GM13977 (cell line): ENCODE measurements at regions not wholly inside any gene's neighbourhood (a gene's known extent, or its start where the extent isn't known, plus 50 kb on each side); places are given as distances from the start of the nearest gene placed in this dataset.

Experiments used
- DNase-seq: peaks from one replicate; pipeline ENCODE4 v3.0.0; 2012; ENCODE audit warnings: low spot score
- in situ Hi-C: fragments of 300-500 bp; cut with MboI; formaldehyde crosslinking; loops from one replicate; pipeline ENCODE4 v1.12.0; 2022; ENCODE audit warnings: low sequenced_read_pairs, low pct_unique_long_range_greater_than_20kb, mixed read lengths, inconsistent platforms; ENCODE audit not compliant: unreplicated experiment
- TF ChIP-seq, protein P1 (sequence below): IDR thresholded peaks from 2 replicates; pipeline ENCODE4 v1.5.1; 2012; ENCODE audit warnings: mild to moderate bottlenecking, control low read depth; ENCODE audit not compliant: insufficient read depth; ENCODE audit errors: extremely low read depth, missing control alignments

DNA sequence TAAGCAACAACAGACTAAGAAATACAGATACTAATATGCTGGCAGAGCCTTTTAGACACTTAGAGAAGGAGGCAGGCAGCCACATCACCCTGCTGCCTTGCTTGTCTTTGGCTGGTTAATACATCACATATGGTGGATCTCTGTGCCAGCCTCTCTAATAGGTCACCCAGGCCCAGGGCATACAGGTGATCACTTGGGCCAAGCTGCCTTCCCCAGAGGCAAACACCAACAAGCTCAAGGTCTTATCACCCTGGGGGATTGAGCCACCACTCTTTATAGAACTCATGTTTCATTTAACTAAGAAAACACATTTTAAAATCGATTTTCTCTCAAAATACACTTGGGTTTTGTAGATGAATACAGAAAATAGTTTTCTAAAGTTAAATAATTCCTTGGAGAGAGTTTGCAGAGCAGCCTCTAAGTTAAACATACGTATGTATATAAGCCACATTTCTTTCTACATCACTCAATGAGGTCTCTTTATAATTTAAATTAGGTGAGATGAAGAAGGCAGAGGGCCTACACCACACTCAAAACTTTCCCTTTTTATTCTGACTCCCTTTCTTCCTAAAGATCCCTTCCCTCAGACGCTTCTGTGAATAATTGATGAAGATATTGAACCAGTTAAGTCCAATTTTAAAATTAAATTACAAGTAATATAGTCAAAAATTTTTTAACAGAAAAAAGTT is 556.8 kb upstream of the GHITM start:
- in situ Hi-C loops: no loop called here
- no peak for DNase-seq
- TF ChIP-seq, protein P1, sequence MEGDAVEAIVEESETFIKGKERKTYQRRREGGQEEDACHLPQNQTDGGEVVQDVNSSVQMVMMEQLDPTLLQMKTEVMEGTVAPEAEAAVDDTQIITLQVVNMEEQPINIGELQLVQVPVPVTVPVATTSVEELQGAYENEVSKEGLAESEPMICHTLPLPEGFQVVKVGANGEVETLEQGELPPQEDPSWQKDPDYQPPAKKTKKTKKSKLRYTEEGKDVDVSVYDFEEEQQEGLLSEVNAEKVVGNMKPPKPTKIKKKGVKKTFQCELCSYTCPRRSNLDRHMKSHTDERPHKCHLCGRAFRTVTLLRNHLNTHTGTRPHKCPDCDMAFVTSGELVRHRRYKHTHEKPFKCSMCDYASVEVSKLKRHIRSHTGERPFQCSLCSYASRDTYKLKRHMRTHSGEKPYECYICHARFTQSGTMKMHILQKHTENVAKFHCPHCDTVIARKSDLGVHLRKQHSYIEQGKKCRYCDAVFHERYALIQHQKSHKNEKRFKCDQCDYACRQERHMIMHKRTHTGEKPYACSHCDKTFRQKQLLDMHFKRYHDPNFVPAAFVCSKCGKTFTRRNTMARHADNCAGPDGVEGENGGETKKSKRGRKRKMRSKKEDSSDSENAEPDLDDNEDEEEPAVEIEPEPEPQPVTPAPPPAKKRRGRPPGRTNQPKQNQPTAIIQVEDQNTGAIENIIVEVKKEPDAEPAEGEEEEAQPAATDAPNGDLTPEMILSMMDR: no peak

- in situ Hi-C loops: no loop called here
- TF ChIP-seq, protein P1: no peak
- no peak for DNase-seq
Observed at GRCh38 chr10:83585686-83586085, 553.6 kb upstream of the GHITM start.

GRCh38 chr10:83592337-83592935 is 546.9 kb upstream of the GHITM start:
- TF ChIP-seq, protein P1: no peak
- no peak for DNase-seq
- in situ Hi-C loops: no loop called here

DNA sequence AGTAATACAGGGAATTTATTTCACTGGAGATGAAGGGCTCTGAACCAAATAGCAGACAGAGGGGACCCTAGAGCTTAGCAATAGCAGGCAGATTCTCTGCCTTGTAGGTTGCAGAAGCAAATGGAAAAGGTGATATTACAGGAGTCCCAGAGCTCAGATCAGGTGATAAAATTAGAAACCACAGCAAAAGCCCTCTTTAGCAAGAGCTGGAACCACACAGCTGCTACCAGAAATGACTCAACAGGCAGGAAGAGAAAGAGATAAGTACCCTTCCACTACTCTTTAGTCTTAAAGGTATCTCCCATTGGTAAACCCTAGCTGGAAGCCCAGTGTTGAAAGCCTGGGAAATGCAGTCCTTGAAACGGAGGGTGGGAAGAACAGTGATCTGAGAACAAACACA is 535.6 kb upstream of the GHITM start:
- in situ Hi-C loops: no loop called here
- peak; percentile 22 for DNase-seq
- TF ChIP-seq, protein P1: no peak

GRCh38 chr10:83605783-83606630 is 533.3 kb upstream of the GHITM start:
- DNase-seq: no peak
- in situ Hi-C loops: no loop called here
- TF ChIP-seq, protein P1: no peak

- no peak for DNase-seq
- in situ Hi-C loops: no loop called here
- TF ChIP-seq, protein P1: no peak
Observed at GRCh38 chr10:83607959-83608745, 531.2 kb upstream of the GHITM start.
